Trophoblast cell (in vitro differentiated cells and primary cell): ENCODE measurements at regions not wholly inside any gene's neighbourhood (a gene's known extent, or its start where the extent isn't known, plus 50 kb on each side); places are given as distances from the start of the nearest gene placed in this dataset.

Experiments used
- DNase-seq, 2 donors: peaks; one replicate each; pipeline ENCODE4 v3.0.0-alpha.2; 2016
- H2AFZ ChIP-seq: 2 replicates; pipeline ENCODE4 v1.6.1; 2013; ENCODE audit warnings: low read length, moderate library complexity, mild to moderate bottlenecking; ENCODE audit not compliant: insufficient read depth, poor library complexity
- H2AK5ac ChIP-seq: 2 replicates; pipeline ENCODE4 v1.6.1; 2013; ENCODE audit warnings: mild to moderate bottlenecking, low read length
- H2BK120ac ChIP-seq: 2 replicates; pipeline ENCODE4 v1.6.1; 2013; ENCODE audit warnings: low read length, mild to moderate bottlenecking, moderate library complexity; ENCODE audit not compliant: insufficient read depth, poor library complexity
- H2BK12ac ChIP-seq: 2 replicates; pipeline ENCODE4 v1.6.1; 2013; ENCODE audit warnings: mild to moderate bottlenecking, low read length, moderate library complexity
- H2BK5ac ChIP-seq: 2 replicates; pipeline ENCODE4 v1.6.1; 2013; ENCODE audit warnings: low read length, low read depth, moderate library complexity, mild to moderate bottlenecking; ENCODE audit not compliant: poor library complexity
- H3K14ac ChIP-seq: 2 replicates; pipeline ENCODE4 v1.6.1; 2013; ENCODE audit warnings: mild to moderate bottlenecking, low read length
- H3K18ac ChIP-seq: 2 replicates; pipeline ENCODE4 v1.6.1; 2013; ENCODE audit warnings: mild to moderate bottlenecking, low read length
- H3K23ac ChIP-seq: 2 replicates; pipeline ENCODE4 v1.6.1; 2013; ENCODE audit warnings: low read length
- H3K27ac ChIP-seq: 2 replicates; pipeline ENCODE4 v1.5.1; 2013; ENCODE audit warnings: low read depth, mild to moderate bottlenecking, inconsistent platforms, low read length, moderate library complexity
- H3K27me3 ChIP-seq: 2 replicates; pipeline ENCODE4 v1.6.1; 2013; ENCODE audit warnings: inconsistent platforms, mild to moderate bottlenecking, low read length, moderate library complexity; ENCODE audit not compliant: insufficient read depth
- H3K36me3 ChIP-seq, 2 experiments: 1 replicate in 1 of 2; 2 replicates in 1 of 2; pipeline ENCODE4 v1.6.1; 2013; ENCODE audit warnings: low read length in 2 of 2, mild to moderate bottlenecking in 2 of 2, moderate library complexity in 1 of 2; ENCODE audit not compliant: insufficient read depth in 2 of 2, control insufficient read depth in 1 of 2
- H3K4ac ChIP-seq: 2 replicates; pipeline ENCODE4 v1.6.1; 2013; ENCODE audit warnings: low read depth, mild to moderate bottlenecking, low read length, moderate library complexity
- H3K4me1 ChIP-seq, 2 experiments: 1 replicate in 1 of 2; 2 replicates in 1 of 2; pipeline ENCODE4 v1.6.1; 2013; ENCODE audit warnings: low read length in 2 of 2, mild to moderate bottlenecking in 2 of 2, moderate library complexity in 1 of 2; ENCODE audit not compliant: insufficient read depth in 2 of 2, control insufficient read depth in 1 of 2
- H3K4me2 ChIP-seq: 2 replicates; pipeline ENCODE4 v1.6.1; 2013; ENCODE audit warnings: inconsistent platforms, mild to moderate bottlenecking, low read length, moderate library complexity
- H3K4me3 ChIP-seq: 2 replicates; pipeline ENCODE4 v1.5.1; 2013; ENCODE audit warnings: mild to moderate bottlenecking, low read depth, low read length, inconsistent platforms
- H3K79me1 ChIP-seq: one replicate; pipeline ENCODE4 v1.6.1; 2013; ENCODE audit warnings: low read length
- H3K79me2 ChIP-seq: 2 replicates; pipeline ENCODE4 v1.6.1; 2013; ENCODE audit warnings: low read length, mild to moderate bottlenecking; ENCODE audit not compliant: control insufficient read depth, insufficient read depth, poor library complexity
- H3K9ac ChIP-seq: 2 replicates; pipeline ENCODE4 v1.6.1; 2013; ENCODE audit warnings: mild to moderate bottlenecking, low read length
- H3K9me3 ChIP-seq: 2 replicates; pipeline ENCODE4 v1.6.1; 2013; ENCODE audit warnings: low read depth, mild to moderate bottlenecking, control low read depth, inconsistent platforms, low read length; ENCODE audit not compliant: insufficient read depth
- H4K12ac ChIP-seq: 2 replicates; pipeline ENCODE4 v1.6.1; 2013; ENCODE audit warnings: low read depth, mild to moderate bottlenecking, low read length, moderate library complexity
- H4K8ac ChIP-seq: 2 replicates; pipeline ENCODE4 v1.6.1; 2013; ENCODE audit warnings: low read depth, mild to moderate bottlenecking, low read length, moderate library complexity
- H4K91ac ChIP-seq: one replicate; pipeline ENCODE4 v1.6.1; 2013; ENCODE audit warnings: low read depth, mild to moderate bottlenecking, low read length, moderate library complexity
- WGBS: extraction: QIAGEN DNeasy Blood & Tissue Kit; methylation state at CpG from one replicate; pipeline ENCODE4 v1.1.7; 2013; ENCODE audit warnings: missing lambda C conversion rate; ENCODE audit not compliant: insufficient read length, insufficient coverage; ENCODE audit errors: extremely low coverage; 5-methylcytosine and 5-hydroxymethylcytosine counted together

DNA sequence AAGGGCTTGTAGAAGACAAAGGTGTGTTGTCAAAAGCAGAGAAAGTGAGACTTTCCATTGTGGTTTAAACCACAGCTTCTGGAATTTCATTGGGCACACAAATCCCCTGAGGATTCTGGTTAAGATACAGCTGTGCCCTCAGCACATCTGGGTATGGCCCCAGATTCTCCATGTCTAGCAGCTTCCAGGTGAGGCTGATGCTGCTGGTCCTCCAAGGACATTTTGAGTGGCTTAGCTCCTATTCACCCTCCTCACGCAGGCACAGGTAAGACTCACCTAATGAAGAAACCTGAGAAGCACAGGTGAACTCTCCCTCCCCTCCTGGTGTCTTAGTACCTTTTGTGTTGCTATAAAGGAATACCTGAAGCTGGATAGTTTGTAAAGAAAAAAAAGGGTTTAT lies 88.9 kb upstream of the IGLL5 start:
- Histone ChIP-seq H3K4me3 (no peak overlapping the region), H3K18ac (no peak overlapping the region), H4K12ac (no peak overlapping the region), H4K8ac (no peak overlapping the region), H3K36me3 (no peaks in the 10 kb centered on the region), H3K4me1 (peaks cover 6 to 11% of the 10 kb centered on the region in 2 experiments), H3K27ac (peak overlapping the region; percentile 66), H2AFZ (no peak overlapping the region), H2BK5ac (peak overlapping the region; percentile 78), H3K27me3 (no peaks in the 10 kb centered on the region), H3K4ac (peak overlapping the region; percentile 23), H2BK12ac (no peak overlapping the region), H2BK120ac (peak overlapping the region; percentile 81), H3K23ac (no peak overlapping the region), H3K79me1 (peaks cover 4% of the 10 kb centered on the region), H4K91ac (peak overlapping the region; percentile 72), H3K4me2 (no peak overlapping the region), H3K14ac (no peak overlapping the region), H3K79me2 (no peaks in the 10 kb centered on the region), H3K9me3 (peaks cover 4% of the 10 kb centered on the region), H2AK5ac (no peak overlapping the region), H3K9ac (no peak overlapping the region)
- no CpG with 5 or more reads among the region's 1 CpG for WGBS
- no peak for DNase-seq

- Histone ChIP-seq H2BK12ac (no peak overlapping the region), H3K36me3 (no peaks in the 10 kb centered on the region), H4K8ac (no peak overlapping the region), H3K4me1 (peaks cover 6 to 11% of the 10 kb centered on the region in 2 experiments), H3K4ac (no peak overlapping the region), H4K12ac (no peak overlapping the region), H2AK5ac (no peak overlapping the region), H3K18ac (no peak overlapping the region), H3K9me3 (peaks cover 4% of the 10 kb centered on the region), H4K91ac (no peak overlapping the region), H2AFZ (no peak overlapping the region), H3K79me2 (no peaks in the 10 kb centered on the region), H3K4me3 (no peak overlapping the region), H2BK120ac (no peak overlapping the region), H3K27ac (no peak overlapping the region), H3K27me3 (no peaks in the 10 kb centered on the region), H2BK5ac (no peak overlapping the region), H3K79me1 (peaks cover 4% of the 10 kb centered on the region), H3K23ac (no peak overlapping the region), H3K9ac (no peak overlapping the region), H3K4me2 (no peak overlapping the region), H3K14ac (no peak overlapping the region)
- WGBS = no CpG with 5 or more reads among the region's 4 CpGs
- DNase-seq = no peak
Measured at GRCh38 chr22:22799561-22799960, 88.1 kb upstream of the IGLL5 start.

DNA sequence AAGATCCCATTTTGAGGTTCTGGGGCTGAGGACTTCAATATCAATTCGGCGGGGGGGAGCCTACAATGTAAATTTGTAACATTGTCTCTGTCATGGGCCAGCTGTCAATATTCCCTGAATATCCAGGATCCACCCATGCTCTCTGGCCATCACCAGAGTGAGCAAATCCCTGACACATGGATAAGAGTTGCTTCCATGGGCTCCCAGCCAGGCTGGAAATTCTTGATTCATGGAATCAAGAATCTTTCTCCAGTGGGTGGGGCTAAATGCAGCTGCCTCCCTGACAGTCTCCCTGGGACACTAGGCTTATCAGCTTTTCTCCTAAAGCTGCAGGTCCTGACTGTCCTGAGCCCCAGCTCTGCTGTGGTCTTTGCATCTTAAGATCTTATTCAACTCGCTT lies 86.9 kb upstream of the IGLL5 start:
- no peak overlapping the region for H2BK5ac ChIP-seq
- H2BK12ac ChIP-seq = peak overlapping the region; percentile 15
- no peak overlapping the region for H2AFZ ChIP-seq
- H3K9ac ChIP-seq = no peak overlapping the region
- H3K27ac ChIP-seq = no peak overlapping the region
- H4K91ac ChIP-seq = no peak overlapping the region
- H3K4me3 ChIP-seq = no peak overlapping the region
- H3K9me3 ChIP-seq = peaks cover 4% of the 10 kb centered on the region
- H4K12ac ChIP-seq = no peak overlapping the region
- H3K18ac ChIP-seq = no peak overlapping the region
- H3K23ac ChIP-seq = no peak overlapping the region
- H3K27me3 ChIP-seq = no peaks in the 10 kb centered on the region
- no peak overlapping the region for H2AK5ac ChIP-seq
- no peaks in the 10 kb centered on the region for H3K36me3 ChIP-seq
- no peak overlapping the region for H2BK120ac ChIP-seq
- no peak for DNase-seq
- H3K14ac ChIP-seq = no peak overlapping the region
- no peaks in the 10 kb centered on the region for H3K79me2 ChIP-seq
- H3K79me1 ChIP-seq = peaks cover 4% of the 10 kb centered on the region
- no peak overlapping the region for H3K4me2 ChIP-seq
- peaks cover 6 to 11% of the 10 kb centered on the region in 2 experiments for H3K4me1 ChIP-seq
- no peak overlapping the region for H4K8ac ChIP-seq
- H3K4ac ChIP-seq = no peak overlapping the region
- no CpG with 5 or more reads among the region's 3 CpGs for WGBS

DNA sequence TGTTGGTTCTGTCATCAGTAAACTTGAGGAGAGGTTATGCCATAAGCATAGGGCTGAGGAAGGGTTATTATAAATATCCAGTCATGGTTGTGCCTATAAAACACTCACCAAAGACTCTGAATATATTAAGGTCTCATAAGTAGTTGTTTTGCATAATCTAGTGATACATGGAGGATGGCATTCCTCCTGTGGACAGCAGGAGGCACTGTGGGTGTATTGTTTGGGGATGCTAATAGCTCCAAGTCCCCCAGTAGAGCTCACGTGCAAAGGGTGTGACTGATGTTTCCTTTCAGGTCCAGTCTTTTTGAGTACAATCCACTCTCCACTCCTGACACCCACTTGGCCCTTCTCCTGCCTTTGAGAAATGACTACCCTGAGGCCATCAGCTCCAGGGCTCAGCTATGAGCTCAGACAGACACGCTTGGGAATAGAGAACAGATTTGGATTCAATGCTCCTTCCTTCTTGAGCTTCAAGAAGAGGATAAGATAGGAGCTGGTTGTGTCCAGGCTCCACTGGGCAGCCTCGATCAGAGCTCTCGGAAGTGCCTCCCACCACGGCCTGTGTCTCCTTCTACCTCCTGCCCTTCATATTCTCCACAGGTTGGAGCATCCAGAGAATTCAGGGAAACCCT lies 85.2 kb upstream of the IGLL5 start:
- Histone ChIP-seq H3K9me3 (peaks cover 4% of the 10 kb centered on the region), H2AFZ (no peak overlapping the region), H3K79me1 (peaks cover 4% of the 10 kb centered on the region), H3K23ac (no peak overlapping the region), H3K4me1 (peaks cover 6 to 11% of the 10 kb centered on the region in 2 experiments), H2AK5ac (no peak overlapping the region), H2BK5ac (no peak overlapping the region), H4K8ac (no peak overlapping the region), H3K4me3 (no peak overlapping the region), H3K14ac (no peak overlapping the region), H4K91ac (no peak overlapping the region), H2BK120ac (no peak overlapping the region), H3K79me2 (no peaks in the 10 kb centered on the region), H3K9ac (no peak overlapping the region), H3K27me3 (no peaks in the 10 kb centered on the region), H3K4me2 (no peak overlapping the region), H4K12ac (no peak overlapping the region), H3K4ac (no peak overlapping the region), H3K36me3 (no peaks in the 10 kb centered on the region), H2BK12ac (no peak overlapping the region), H3K18ac (no peak overlapping the region), H3K27ac (no peak overlapping the region)
- no CpG with 5 or more reads among the region's 5 CpGs for WGBS
- DNase-seq = peak in 1 of 2 donors; percentile 10
